ENCODE measurements at regions not wholly inside any gene's neighbourhood (a gene's known extent, or its start where the extent isn't known, plus 50 kb on each side); places are given as distances from the start of the nearest gene placed in this dataset.

DNA sequence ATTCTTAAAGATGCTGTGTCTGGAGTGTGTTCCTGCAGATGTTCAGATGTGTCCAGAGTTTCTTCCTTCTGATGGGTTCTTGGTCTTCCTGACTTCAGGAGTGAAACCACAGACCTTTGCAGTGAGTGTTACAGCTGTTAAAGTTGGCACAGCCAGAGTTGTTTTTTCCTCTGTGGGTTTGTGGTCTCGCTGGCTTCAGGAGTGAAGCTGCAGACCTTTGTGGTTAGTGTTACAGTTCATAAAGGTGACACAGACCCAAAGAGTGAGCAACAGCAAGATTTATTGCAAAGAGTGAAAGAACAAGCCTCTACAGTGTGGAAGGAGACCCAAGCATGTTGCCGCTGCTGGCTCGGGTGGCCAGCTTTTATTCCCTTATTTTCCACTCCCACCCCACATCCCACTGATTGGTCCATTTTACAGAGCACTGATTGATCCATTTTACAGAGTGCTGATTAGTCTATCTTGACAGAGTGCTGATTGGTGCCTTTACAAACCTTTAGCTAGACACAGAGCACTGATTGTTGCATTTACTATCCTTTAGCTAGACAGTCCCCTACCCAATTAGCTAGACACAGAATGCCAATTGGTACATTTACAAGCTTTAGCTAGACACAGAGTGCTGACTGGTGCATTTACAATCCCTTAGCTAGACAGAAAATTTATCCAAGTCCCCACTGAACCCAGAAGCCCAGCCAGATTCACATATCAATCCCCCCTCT lies 266.6 kb downstream of the RPS4Y2 start:
- TF ChIP-seq TAF1 (IDR thresholded peaks at IDR 0.05; ENCODE audit: low read depth, low read length) = no peak
- TF ChIP-seq POLR2A (IDR thresholded peaks at IDR 0.05; ENCODE audit: low read depth, low read length) = no peak
- TF ChIP-seq POLR2AphosphoS5 (IDR thresholded peaks at IDR 0.05; ENCODE audit: low read depth, low read length) = no peak
- TF ChIP-seq SPI1 (IDR thresholded peaks at IDR 0.05; ENCODE audit: low read depth, low read length) = no peak
- no peak for TF ChIP-seq POU2F2 (IDR thresholded peaks at IDR 0.05; ENCODE audit: low read depth, low read length)
